ENCODE measurements at regions not wholly inside any gene's neighbourhood (a gene's known extent, or its start where the extent isn't known, plus 50 kb on each side); places are given as distances from the start of the nearest gene placed in this dataset.

GRCh38 chr2:133821107-133821760 is 253.0 kb upstream of the NCKAP5 start:
- DNase-seq (ENCODE audit: low read depth): peak; percentile 52
- no peak for TF ChIP-seq CTCF (conservative IDR thresholded peaks at IDR 0.05; ENCODE audit: low read length)
- no peak overlapping the region for H3K4me3 ChIP-seq (ENCODE audit: low read length)

- DNase-seq (ENCODE audit: low read depth): no peak
- TF ChIP-seq CTCF (conservative IDR thresholded peaks at IDR 0.05; ENCODE audit: low read length): no peak
- no peak overlapping the region for H3K4me3 ChIP-seq (ENCODE audit: low read length)
These were observed 254.4 kb upstream of the NCKAP5 start for GRCh38 chr2:133822517-133823225.

- no peak for TF ChIP-seq CTCF (conservative IDR thresholded peaks at IDR 0.05; ENCODE audit: low read length)
- DNase-seq (ENCODE audit: low read depth): no peak
- no peak overlapping the region for H3K4me3 ChIP-seq (ENCODE audit: low read length)
These were observed 254.9 kb upstream of the NCKAP5 start for GRCh38 chr2:133823226-133823550.

GRCh38 chr2:133824869-133825268 is 256.6 kb upstream of the NCKAP5 start:
- DNase-seq (ENCODE audit: low read depth): no peak
- no peak for TF ChIP-seq CTCF (conservative IDR thresholded peaks at IDR 0.05; ENCODE audit: low read length)
- no peak overlapping the region for H3K4me3 ChIP-seq (ENCODE audit: low read length)

GRCh38 chr2:133825778-133826177 is 257.5 kb upstream of the NCKAP5 start:
- no peak for TF ChIP-seq CTCF (conservative IDR thresholded peaks at IDR 0.05; ENCODE audit: low read length)
- DNase-seq (ENCODE audit: low read depth): no peak
- H3K4me3 ChIP-seq (ENCODE audit: low read length): no peak overlapping the region

- no peak overlapping the region for H3K4me3 ChIP-seq (ENCODE audit: low read length)
- TF ChIP-seq CTCF (conservative IDR thresholded peaks at IDR 0.05; ENCODE audit: low read length): no peak
- DNase-seq (ENCODE audit: low read depth): no peak
These were observed 260.6 kb upstream of the NCKAP5 start for GRCh38 chr2:133828913-133829312.

GRCh38 chr2:133829450-133830020 is 261.3 kb upstream of the NCKAP5 start:
- no peak for TF ChIP-seq CTCF (conservative IDR thresholded peaks at IDR 0.05; ENCODE audit: low read length)
- H3K4me3 ChIP-seq (ENCODE audit: low read length): no peak overlapping the region
- DNase-seq (ENCODE audit: low read depth): peak; percentile 42
